ENCODE measurements at regions not wholly inside any gene's neighbourhood (a gene's known extent, or its start where the extent isn't known, plus 50 kb on each side); places are given as distances from the start of the nearest gene placed in this dataset.
"Not testable (repeated sequence)": the region's sequence is repeated elsewhere in the genome, so short reads cannot be mapped to it uniquely, and the experiment has no call there.

DNA sequence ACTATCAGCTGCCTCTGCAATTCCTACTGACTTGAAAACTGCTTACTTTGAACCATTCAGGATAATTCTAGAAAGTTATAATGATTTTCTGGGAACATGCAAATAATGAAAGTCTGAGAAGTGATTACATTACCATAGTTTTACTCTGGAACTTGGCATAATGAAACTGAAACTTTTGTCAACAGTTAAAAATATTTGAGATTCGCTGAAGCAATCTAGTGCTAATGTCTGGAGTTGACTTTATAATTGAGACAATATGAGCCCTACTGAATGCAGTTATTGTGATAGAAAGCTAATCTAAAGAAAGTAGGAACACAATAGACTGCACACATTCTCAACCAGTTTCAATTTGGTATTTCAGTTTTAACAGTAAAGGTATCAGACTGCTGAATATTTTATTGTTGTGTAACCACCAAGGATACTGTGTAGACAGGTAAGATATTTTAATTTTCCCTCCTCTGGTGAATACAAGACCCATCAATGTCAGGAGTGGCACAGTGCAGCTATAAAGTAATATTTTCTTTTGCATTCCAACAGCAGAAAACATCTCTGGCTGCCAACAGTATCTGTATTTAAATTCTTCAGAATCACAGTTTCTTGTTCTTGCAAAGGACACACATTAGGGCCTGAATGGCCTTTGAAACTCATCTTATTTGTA is 483.5 kb downstream of the ATP23 start:
- H3K4me3 ChIP-seq (replicated peaks; ENCODE audit: low read depth, low read length), result no peak overlapping the region
- TF ChIP-seq, protein P1, sequence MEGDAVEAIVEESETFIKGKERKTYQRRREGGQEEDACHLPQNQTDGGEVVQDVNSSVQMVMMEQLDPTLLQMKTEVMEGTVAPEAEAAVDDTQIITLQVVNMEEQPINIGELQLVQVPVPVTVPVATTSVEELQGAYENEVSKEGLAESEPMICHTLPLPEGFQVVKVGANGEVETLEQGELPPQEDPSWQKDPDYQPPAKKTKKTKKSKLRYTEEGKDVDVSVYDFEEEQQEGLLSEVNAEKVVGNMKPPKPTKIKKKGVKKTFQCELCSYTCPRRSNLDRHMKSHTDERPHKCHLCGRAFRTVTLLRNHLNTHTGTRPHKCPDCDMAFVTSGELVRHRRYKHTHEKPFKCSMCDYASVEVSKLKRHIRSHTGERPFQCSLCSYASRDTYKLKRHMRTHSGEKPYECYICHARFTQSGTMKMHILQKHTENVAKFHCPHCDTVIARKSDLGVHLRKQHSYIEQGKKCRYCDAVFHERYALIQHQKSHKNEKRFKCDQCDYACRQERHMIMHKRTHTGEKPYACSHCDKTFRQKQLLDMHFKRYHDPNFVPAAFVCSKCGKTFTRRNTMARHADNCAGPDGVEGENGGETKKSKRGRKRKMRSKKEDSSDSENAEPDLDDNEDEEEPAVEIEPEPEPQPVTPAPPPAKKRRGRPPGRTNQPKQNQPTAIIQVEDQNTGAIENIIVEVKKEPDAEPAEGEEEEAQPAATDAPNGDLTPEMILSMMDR (IDR thresholded peaks at IDR 0.05; ENCODE audit: low read depth, low read length, missing control alignments), result no peak
- DNase-seq (ENCODE audit: extremely low read depth, low read depth), result no peak

DNA sequence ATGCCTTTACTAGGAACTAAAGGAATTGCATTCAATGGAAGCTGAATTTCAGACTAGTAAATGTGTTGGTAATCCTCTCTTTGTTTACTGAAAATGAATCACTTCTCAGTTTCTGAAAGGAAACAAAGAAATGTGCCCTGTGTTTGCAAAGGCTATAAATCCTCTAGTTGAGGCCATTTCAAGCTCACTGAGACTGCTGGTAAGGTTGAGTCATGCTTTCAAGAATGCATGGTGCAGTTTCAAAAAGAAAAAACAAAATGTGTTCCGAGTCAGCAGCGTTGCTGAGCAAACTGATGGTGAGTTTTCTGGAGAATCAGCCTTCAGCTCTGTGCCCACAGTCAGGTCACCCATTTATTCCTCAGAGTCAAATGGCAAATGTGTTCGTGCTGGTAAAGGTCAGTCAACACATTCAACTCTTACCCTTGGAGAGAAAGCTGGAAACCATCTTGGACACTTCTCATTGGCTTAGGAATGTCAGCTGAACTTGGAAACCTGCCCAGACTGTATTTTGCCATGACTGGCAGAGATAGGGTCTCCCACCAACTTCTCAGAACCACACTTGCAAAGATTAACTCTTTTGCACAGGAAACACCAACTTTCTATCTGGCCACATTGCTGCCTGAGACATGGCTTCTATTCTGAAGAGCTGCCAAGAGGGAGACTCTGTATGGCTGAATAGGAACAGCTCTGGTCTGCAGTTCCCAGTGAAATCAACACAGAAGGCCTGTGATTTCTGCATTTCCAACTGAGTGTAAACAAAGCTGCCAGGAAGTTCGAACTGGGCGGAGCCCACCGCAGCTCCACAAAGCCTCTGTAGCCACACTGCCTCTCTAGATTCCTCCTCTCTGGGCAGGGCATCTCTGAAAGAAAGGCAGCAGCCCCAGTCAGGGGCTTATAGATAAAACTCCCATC is 484.4 kb downstream of the ATP23 start:
- H3K4me3 ChIP-seq (replicated peaks; ENCODE audit: low read depth, low read length), result 0 out of 2 replicates have a peak overlapping the region, but pooled peaks have one; percentile 0
- TF ChIP-seq, protein P1 (IDR thresholded peaks at IDR 0.05; ENCODE audit: low read depth, low read length, missing control alignments), result no peak
- DNase-seq (ENCODE audit: extremely low read depth, low read depth), result peak; percentile 91

GRCh38 chr12:58426437-58426836 is 485.1 kb downstream of the ATP23 start:
- not testable (repeated sequence) for DNase-seq (ENCODE audit: extremely low read depth, low read depth); H3K4me3 ChIP-seq (replicated peaks; ENCODE audit: low read depth, low read length)

- DNase-seq (ENCODE audit: extremely low read depth, low read depth), result peak; percentile 75
- TF ChIP-seq, protein P1 (IDR thresholded peaks at IDR 0.05; ENCODE audit: low read depth, low read length, missing control alignments), result no peak
Measured at GRCh38 chr12:58433959-58434358, 486.3 kb downstream of the LRIG3 start.

DNA sequence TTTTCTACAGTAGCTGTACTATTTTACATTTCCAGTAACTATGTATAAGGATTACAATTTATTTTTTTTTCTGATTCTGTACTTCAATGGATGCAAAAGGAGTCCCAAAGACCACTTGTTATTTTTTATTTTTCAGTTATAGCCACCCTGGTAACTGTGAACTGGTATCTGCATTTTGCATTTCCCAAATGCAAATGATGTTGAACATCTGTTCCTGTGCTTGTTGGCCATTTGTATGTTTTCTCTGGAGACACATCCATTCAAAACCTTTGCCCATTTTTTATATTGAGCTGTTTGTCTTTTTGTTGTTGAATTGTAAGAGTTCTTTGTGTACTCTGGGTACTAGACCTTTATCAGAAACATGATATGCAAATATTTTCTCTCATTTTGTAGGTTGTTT is 485.6 kb downstream of the LRIG3 start:
- no peak overlapping the region for H3K4me3 ChIP-seq (replicated peaks; ENCODE audit: low read depth, low read length)
- TF ChIP-seq, protein P1 (IDR thresholded peaks at IDR 0.05; ENCODE audit: low read depth, low read length, missing control alignments), result no peak
- no peak for DNase-seq (ENCODE audit: extremely low read depth, low read depth)

More at GRCh38 chr12:58433959-58434358, 486.3 kb downstream of the LRIG3 start:
- no peak overlapping the region for H3K4me3 ChIP-seq (replicated peaks; ENCODE audit: low read depth, low read length)

- TF ChIP-seq, protein P1 (IDR thresholded peaks at IDR 0.05; ENCODE audit: low read depth, low read length, missing control alignments), result no peak
- no peak overlapping the region for H3K4me3 ChIP-seq (replicated peaks; ENCODE audit: low read depth, low read length)
Measured at GRCh38 chr12:58435647-58436046, 484.7 kb downstream of the LRIG3 start.

DNA sequence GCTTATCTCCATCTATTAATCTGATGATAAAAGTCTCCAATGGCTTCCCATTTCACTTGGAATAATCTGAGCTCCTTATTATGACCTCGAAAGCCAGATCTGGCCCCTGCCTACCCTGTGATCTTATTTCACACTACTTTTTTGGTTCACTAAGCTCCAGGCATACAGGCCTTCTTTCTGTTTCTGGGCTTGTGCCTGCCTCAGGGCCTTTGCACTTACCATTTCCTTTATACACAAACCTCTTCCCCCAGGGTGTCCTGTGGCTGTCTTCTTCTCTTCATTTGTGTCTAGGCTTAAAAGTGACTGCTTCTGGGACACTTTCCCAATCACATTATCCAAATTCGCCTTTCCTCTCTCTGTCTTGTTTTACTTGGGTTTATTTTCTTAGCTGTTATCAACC is 478.8 kb downstream of the LRIG3 start:
- no peak overlapping the region for H3K4me3 ChIP-seq (replicated peaks; ENCODE audit: low read depth, low read length)
- TF ChIP-seq, protein P1 (IDR thresholded peaks at IDR 0.05; ENCODE audit: low read depth, low read length, missing control alignments), result no peak
- no peak for DNase-seq (ENCODE audit: extremely low read depth, low read depth)

More at GRCh38 chr12:58435647-58436046, 484.7 kb downstream of the LRIG3 start:
- DNase-seq (ENCODE audit: extremely low read depth, low read depth), result no peak

All from HFF-Myc (cell line).